GM12878 (cell line): ENCODE measurements at regions not wholly inside any gene's neighbourhood (a gene's known extent, or its start where the extent isn't known, plus 50 kb on each side); places are given as distances from the start of the nearest gene placed in this dataset.
A peak's percentile ranks its signal among the peaks of the same experiment; 100 is the strongest.

ENCODE experiments used
- BACH1 ChIP-seq: fragments of 450-650 bp; IDR thresholded peaks from 2 replicates; pipeline ENCODE4 v1.6.1; 2017; ENCODE audit warnings: mild to moderate bottlenecking, borderline replicate concordance
- BMI1 ChIP-seq: fragments of 450-650 bp; IDR thresholded peaks from 2 replicates; pipeline ENCODE4 v1.6.1; 2016; ENCODE audit warnings: mild to moderate bottlenecking, moderate library complexity, borderline replicate concordance
- CREM ChIP-seq: IDR thresholded peaks from 2 replicates; pipeline ENCODE4 v1.6.1; 2014; ENCODE audit warnings: antibody characterized with exemption, low read depth
- EED ChIP-seq: sonication (generic); IDR thresholded peaks from 2 replicates; pipeline ENCODE4 v1.6.1; 2016; ENCODE audit warnings: antibody characterized with exemption, low read depth
- EGR1 ChIP-seq, 2 experiments: IDR thresholded peaks; 1 replicate in 1 of 2; 2 replicates in 1 of 2; pipeline ENCODE4 v1.6.1; 2011 to 2012; ENCODE audit warnings: low read depth in 2 of 2, low read length in 2 of 2, borderline replicate concordance in 1 of 2, mild to moderate bottlenecking in 1 of 2, moderate library complexity in 1 of 2
- EP300 ChIP-seq, 2 experiments: fragments of 150-350 bp in 1 of 2; IDR thresholded peaks; 2 replicates each; pipeline ENCODE4 v1.6.1; 2011 to 2012; ENCODE audit warnings: low read depth in 2 of 2, low read length in 2 of 2, borderline replicate concordance in 1 of 2, improper control_type of control experiment in 1 of 2, inconsistent platforms in 1 of 2; ENCODE audit not compliant: control insufficient read depth in 1 of 2
- FOXK2 ChIP-seq: fragments of 450-650 bp; IDR thresholded peaks from 2 replicates; pipeline ENCODE4 v1.6.1; 2017; ENCODE audit warnings: mild to moderate bottlenecking, moderate library complexity
- KLF5 ChIP-seq: fragments of 450-650 bp; IDR thresholded peaks from 2 replicates; pipeline ENCODE4 v1.6.1; 2014; ENCODE audit warnings: mild to moderate bottlenecking; ENCODE audit not compliant: partially characterized antibody
- NKRF ChIP-seq: fragments of 450-650 bp; conservative IDR thresholded peaks from 2 replicates; pipeline ENCODE4 v1.6.1; 2017; ENCODE audit warnings: mild to moderate bottlenecking, moderate library complexity
- NR2F1 ChIP-seq: fragments of 450-650 bp; conservative IDR thresholded peaks from 2 replicates; pipeline ENCODE4 v1.6.1; 2017; ENCODE audit warnings: mild to moderate bottlenecking
- POLR2AphosphoS2 ChIP-seq: IDR thresholded peaks from 2 replicates; pipeline ENCODE4 v1.6.1; 2011; ENCODE audit warnings: low read depth, mild to moderate bottlenecking, low read length, improper control_type of control experiment, moderate library complexity
- RAD51 ChIP-seq: fragments of 450-650 bp; IDR thresholded peaks from 2 replicates; pipeline ENCODE4 v1.6.1; 2016; ENCODE audit warnings: moderate library complexity, mild to moderate bottlenecking, inconsistent platforms
- SKIL ChIP-seq: fragments of 450-650 bp; IDR thresholded peaks from 2 replicates; pipeline ENCODE4 v1.6.1; 2017; ENCODE audit warnings: mild to moderate bottlenecking, low read depth, inconsistent platforms; ENCODE audit not compliant: poor library complexity, severe bottlenecking
- ZBED1 ChIP-seq: IDR thresholded peaks from 2 replicates; pipeline ENCODE4 v1.6.1; 2016; ENCODE audit warnings: borderline replicate concordance
- ZBTB33 ChIP-seq: fragments of 450-650 bp; IDR thresholded peaks from 2 replicates; pipeline ENCODE4 v1.6.1; 2017; ENCODE audit warnings: mild to moderate bottlenecking
- ZBTB4 ChIP-seq: fragments of 450-650 bp; formaldehyde crosslinking; IDR thresholded peaks from 2 replicates; pipeline ENCODE4 v1.4.0; 2022; ENCODE audit warnings: mild to moderate bottlenecking, moderate library complexity
- ZNF274 ChIP-seq: IDR thresholded peaks from one replicate; pipeline ENCODE4 v1.8.0; 2011; ENCODE audit not compliant: insufficient read length, insufficient read depth
- ZZZ3 ChIP-seq: IDR thresholded peaks from 2 replicates; pipeline ENCODE4 v1.6.1; 2011; ENCODE audit warnings: low read depth; ENCODE audit not compliant: control insufficient read depth, insufficient read length

- TF ChIP-seq SKIL (peak; percentile 89), ZBED1 (no peak), EGR1 (IDR thresholded peaks at IDR 0.05; ENCODE audit: borderline replicate concordance in 1 of 2, low read depth in 2 of 2, low read length in 2 of 2) (no peak), POLR2AphosphoS2 (no peak), ZZZ3 (no peak), RAD51 (no peak), NR2F1 (no peak), ZNF274 (no peak), KLF5 (peak; percentile 7), EP300 (IDR thresholded peaks at IDR 0.05; ENCODE audit: borderline replicate concordance in 1 of 2, control insufficient read depth in 1 of 2, low read depth in 2 of 2, low read length in 2 of 2) (peak; percentile 23 to 53; a peak in 1 of 4 replicates), ZBTB4 (CRISPR knock-in tag) (no peak), NKRF (no peak), CREM (no peak), FOXK2 (no peak), BACH1 (peak; percentile 16; the same call in 1 of the 2 replicates), BMI1 (peak; percentile 63; the same call in 1 of the 2 replicates), EED (peak; percentile 59), ZBTB33 (no peak)
Measured at GRCh38 chr2:37851828-37852584, 73.1 kb upstream of the RMDN2 start (continued).
